HCT116 (cell line): ENCODE measurements at regions not wholly inside any gene's neighbourhood (a gene's known extent, or its start where the extent isn't known, plus 50 kb on each side); places are given as distances from the start of the nearest gene placed in this dataset.

Experiments
- ATAC-seq: fragments of 200-7000 bp; cut with Tn5 transposase; 2 replicates; pipeline ENCODE4 v1.9.1; 2020; ENCODE audit warnings: mild to moderate bottlenecking, moderate library complexity
- BruUV-seq: library from RNA; stranded (reverse); fragments of 400-500 nt; replicated peaks from 2 replicates; lab custom pipeline; 2021; lab: Mats Ljungman, UMichigan
- CTCF ChIA-PET: fragments of 300-600 bp; sonication (Branson Sonifier 250); formaldehyde crosslinking; loops from one replicate; lab custom pipeline; 2021; ENCODE audit warnings: antibody characterized with exemption; lab: Charles Lee
- POLR2A ChIA-PET: fragments of 300-600, 350-600 bp; sonication (Branson Sonifier 250); formaldehyde crosslinking; loops from one replicate; lab custom pipeline; 2021; ENCODE audit warnings: antibody characterized with exemption; lab: Charles Lee
- RAD21 ChIA-PET, 2 experiments: fragments of 300-600 bp; sonication (Branson Sonifier 250); formaldehyde crosslinking; loops; one replicate each; lab custom pipeline; 2023; ENCODE audit warnings: low total read pairs in 2 of 2; ENCODE audit not compliant: uncharacterized antibody in 2 of 2, unreplicated experiment in 2 of 2, low non-redundant PET in 1 of 2; lab: Charles Lee
- DNase-seq: peaks from one replicate; pipeline ENCODE4 v3.0.0-alpha.2; 2010; ENCODE audit warnings: low read depth, low spot score
- H2AFZ ChIP-seq: fragments of 200-600 bp; shearing (Covaris generic), sonication (generic); 2 replicates; pipeline ENCODE4 v1.6.1; 2017; ENCODE audit warnings: low read depth, mixed run types, mixed read lengths, antibody characterized with exemption, low read length; ENCODE audit not compliant: poor library complexity, severe bottlenecking
- H3K27ac ChIP-seq: 2 replicates; pipeline ENCODE4 v1.5.1; 2012; ENCODE audit warnings: low read depth, low read length
- H3K27me3 ChIP-seq: fragments of 200-600 bp; sonication (generic); 2 replicates; pipeline ENCODE4 v1.6.1; 2016; ENCODE audit warnings: mixed run types, low read length, mixed read lengths; ENCODE audit not compliant: insufficient read depth
- H3K36me3 ChIP-seq, 2 experiments: fragments of 200-500 bp in 1 of 2; fragments of 200-600 bp in 1 of 2; sonication (Bioruptor generic) in 1 of 2; sonication (generic) in 1 of 2; 2 replicates each; pipeline versions ENCODE4 v1.5.1 to v1.6.1; 2014 to 2016; ENCODE audit warnings: low read length in 2 of 2, inconsistent platforms in 1 of 2, mixed read lengths in 1 of 2, mixed run types in 1 of 2; ENCODE audit not compliant: insufficient read depth in 2 of 2, control insufficient read depth in 1 of 2
- H3K4me1 ChIP-seq, 2 experiments: fragments of 200-600 bp in 1 of 2; sonication (generic) in 1 of 2; 2 replicates each; pipeline versions ENCODE4 v1.5.1 to v1.6.1; 2012 to 2017; ENCODE audit warnings: low read length in 2 of 2, inconsistent platforms in 1 of 2, mild to moderate bottlenecking in 1 of 2, mixed read lengths in 1 of 2, mixed run types in 1 of 2, moderate library complexity in 1 of 2; ENCODE audit not compliant: insufficient read depth in 2 of 2, control insufficient read depth in 1 of 2
- H3K4me2 ChIP-seq: fragments of 200-600 bp; sonication (generic); 2 replicates; pipeline ENCODE4 v1.6.1; 2017; ENCODE audit warnings: mixed run types, low read length, mixed read lengths
- H3K4me3 ChIP-seq, 2 experiments: fragments of 200-600 bp in 1 of 2; sonication (generic) in 1 of 2; replicated peaks in 1 of 2; 2 replicates each; pipeline ENCODE4 v1.5.1; 2011 to 2016; ENCODE audit warnings: low read length in 2 of 2, control low read depth in 1 of 2, low read depth in 1 of 2, mild to moderate bottlenecking in 1 of 2, mixed read lengths in 1 of 2, mixed run types in 1 of 2
- H3K79me2 ChIP-seq: fragments of 200-600 bp; sonication (generic); 2 replicates; pipeline ENCODE4 v1.6.1; 2017; ENCODE audit warnings: mild to moderate bottlenecking, mixed run types, low read length, moderate library complexity, mixed read lengths; ENCODE audit not compliant: insufficient read depth
- H3K9ac ChIP-seq: fragments of 200-600 bp; sonication (generic); 2 replicates; pipeline ENCODE4 v1.6.1; 2016; ENCODE audit warnings: low read length, mixed read lengths
- H3K9me2 ChIP-seq: fragments of 200-600 bp; sonication (generic), shearing (Covaris generic); 2 replicates; pipeline ENCODE4 v1.6.1; 2017; ENCODE audit warnings: mixed run types, mild to moderate bottlenecking, moderate library complexity; ENCODE audit not compliant: insufficient read depth
- H3K9me3 ChIP-seq, 2 experiments: fragments of 200-500 bp in 1 of 2; fragments of 200-600 bp in 1 of 2; sonication (Bioruptor generic) in 1 of 2; sonication (generic) in 1 of 2; 2 replicates each; pipeline ENCODE4 v1.6.1; 2014 to 2017; ENCODE audit warnings: low read length in 2 of 2, mixed read lengths in 2 of 2, inconsistent platforms in 1 of 2, low read depth in 1 of 2, mild to moderate bottlenecking in 1 of 2, mixed run types in 1 of 2, moderate library complexity in 1 of 2; ENCODE audit not compliant: control insufficient read depth in 1 of 2, insufficient read depth in 1 of 2
- H4K20me1 ChIP-seq: fragments of 200-600 bp; sonication (generic), shearing (Covaris generic); 2 replicates; pipeline ENCODE4 v1.6.1; 2017; ENCODE audit warnings: mixed run types, mild to moderate bottlenecking, moderate library complexity; ENCODE audit not compliant: insufficient read depth
- CEBPB ChIP-seq: IDR thresholded peaks from 2 replicates; pipeline ENCODE4 v1.6.1; 2012; ENCODE audit warnings: low read depth
- CTCF ChIP-seq, 3 experiments: fragments of 200-600 bp in 1 of 3; sonication (generic) in 1 of 3; IDR thresholded peaks in 2 of 3; conservative IDR thresholded peaks in 1 of 3; 2 replicates each; pipeline ENCODE4 v1.5.1; 2012 to 2017; ENCODE audit warnings: low read depth in 2 of 3, low read length in 2 of 3, antibody characterized with exemption in 1 of 3, borderline replicate concordance in 1 of 3, control low read depth in 1 of 3, mild to moderate bottlenecking in 1 of 3, mixed read lengths in 1 of 3, mixed run types in 1 of 3, moderate library complexity in 1 of 3; ENCODE audit not compliant: insufficient read depth in 1 of 3
- EGR1 ChIP-seq: IDR thresholded peaks from 2 replicates; pipeline ENCODE4 v1.6.1; 2012; ENCODE audit warnings: low read depth
- ELF1 ChIP-seq: IDR thresholded peaks from 2 replicates; pipeline ENCODE4 v1.6.1; 2012; ENCODE audit warnings: low read depth, borderline replicate concordance
- EZH2phosphoT487 ChIP-seq: fragments of 200-600 bp; IDR thresholded peaks from 2 replicates; pipeline ENCODE4 v1.6.1; 2018; ENCODE audit warnings: antibody characterized with exemption, borderline replicate concordance
- JUND ChIP-seq: IDR thresholded peaks from 2 replicates; pipeline ENCODE4 v1.6.1; 2012
- MAX ChIP-seq: IDR thresholded peaks from 2 replicates; pipeline ENCODE4 v1.6.1; 2012
- POLR2A ChIP-seq: IDR thresholded peaks from 2 replicates; pipeline ENCODE4 v1.7.0; 2011; ENCODE audit warnings: borderline replicate concordance; ENCODE audit not compliant: insufficient read depth, insufficient read length; ENCODE audit errors: extremely low read depth
- POLR2AphosphoS5 ChIP-seq: IDR thresholded peaks from 2 replicates; pipeline ENCODE4 v1.6.1; 2011; ENCODE audit warnings: mild to moderate bottlenecking, low read depth, low read length, moderate library complexity
- RAD21 ChIP-seq: IDR thresholded peaks from 2 replicates; pipeline ENCODE4 v1.6.1; 2012; ENCODE audit warnings: low read depth, mild to moderate bottlenecking
- SIN3A ChIP-seq: IDR thresholded peaks from 2 replicates; pipeline ENCODE4 v1.6.1; 2012; ENCODE audit warnings: low read depth
- SP1 ChIP-seq: IDR thresholded peaks from 2 replicates; pipeline ENCODE4 v1.6.1; 2012; ENCODE audit warnings: low read depth
- SRF ChIP-seq: IDR thresholded peaks from 2 replicates; pipeline ENCODE4 v1.6.1; 2012; ENCODE audit warnings: low read depth
- ZBTB33 ChIP-seq: IDR thresholded peaks from 2 replicates; pipeline ENCODE4 v1.6.1; 2011; ENCODE audit warnings: mild to moderate bottlenecking, low read length, moderate library complexity; ENCODE audit not compliant: insufficient replicate concordance; ENCODE audit errors: extremely low read depth
- ZFX ChIP-seq: fragments of 450-650 bp; IDR thresholded peaks from 2 replicates; pipeline ENCODE4 v1.6.1; 2017
- ZNF274 ChIP-seq: fragments of 200-500 bp; sonication (Bioruptor generic); IDR thresholded peaks from 2 replicates; pipeline ENCODE4 v1.6.1; 2014; ENCODE audit warnings: mild to moderate bottlenecking, low read depth, low read length, inconsistent platforms
- intact Hi-C: fragments of 100-400 bp; cut with micrococcal nuclease; formaldehyde crosslinking; loops from 2 replicates; pipeline ENCODE4 v1.10.0; 2022

- RAD21 ChIA-PET = no interaction called here
- Histone ChIP-seq H3K27me3 (no peaks in the 10 kb centered on the region), H3K9me3 (no peaks in the 10 kb centered on the region), H3K4me2 (no peak overlapping the region), H3K4me1 (no peaks in the 10 kb centered on the region), H3K4me3 (no peak overlapping the region), H4K20me1 (no peaks in the 10 kb centered on the region), H2AFZ (no peak overlapping the region), H3K9me2 (no peaks in the 10 kb centered on the region), H3K79me2 (no peaks in the 10 kb centered on the region), H3K9ac (no peak overlapping the region), H3K27ac (no peak overlapping the region), H3K36me3 (no peaks in the 10 kb centered on the region)
- POLR2A ChIA-PET = no interaction called here
- CTCF ChIA-PET = no interaction called here
- intact Hi-C loops = no loop called here
- BruUV-seq = no TSS peak
- DNase-seq (no peak), ATAC-seq (no peak)
- TF ChIP-seq SP1 (no peak), EGR1 (no peak), POLR2AphosphoS5 (no peak), ZNF274 (no peak), ZFX (no peak), POLR2A (no peak), JUND (no peak), MAX (no peak), RAD21 (no peak), CEBPB (no peak), ELF1 (no peak), EZH2phosphoT487 (no peak), SRF (no peak), ZBTB33 (no peak), CTCF (IDR thresholded peaks at IDR 0.05 in 2 of 3, conservative IDR thresholded peaks at IDR 0.05 in 1 of 3; ENCODE audit: borderline replicate concordance in 1 of 3, insufficient read depth in 1 of 3, low read depth in 2 of 3, low read length in 2 of 3) (no peak), SIN3A (no peak)
Measured at GRCh38 chr4:115580901-115581300, 467.5 kb upstream of the NDST4 start.
